Smooth muscle cell (in vitro differentiated cells): ENCODE measurements at regions not wholly inside any gene's neighbourhood (a gene's known extent, or its start where the extent isn't known, plus 50 kb on each side); places are given as distances from the start of the nearest gene placed in this dataset.

Experiments
- DNase-seq: peaks from one replicate; lab custom pipeline; 2025; ENCODE audit not compliant: unreplicated experiment; lab: John Stamatoyannopoulos, UW
- H2AFZ ChIP-seq: fragments of 200-600 bp; sonication (generic); 2 replicates; pipeline ENCODE4 v1.6.0; 2016; ENCODE audit warnings: antibody characterized with exemption, low read depth, mild to moderate bottlenecking
- H3F3A ChIP-seq: fragments of 200-600 bp; sonication (generic); 2 replicates; pipeline ENCODE4 v1.6.0; 2017; ENCODE audit warnings: antibody characterized with exemption, low read depth
- H3K27ac ChIP-seq: fragments of 200-600 bp; sonication (generic); 2 replicates; pipeline ENCODE4 v1.5.1; 2016; ENCODE audit warnings: low read depth, mild to moderate bottlenecking
- H3K27me3 ChIP-seq: fragments of 200-600 bp; sonication (generic); 2 replicates; pipeline ENCODE4 v1.6.1; 2016; ENCODE audit warnings: low read depth, mild to moderate bottlenecking
- H3K36me3 ChIP-seq: fragments of 200-600 bp; sonication (generic); 2 replicates; pipeline ENCODE4 v1.5.1; 2016; ENCODE audit warnings: low read depth
- H3K4me1 ChIP-seq: fragments of 200-600 bp; sonication (generic); 2 replicates; pipeline ENCODE4 v1.5.1; 2016; ENCODE audit warnings: low read depth
- H3K4me2 ChIP-seq: fragments of 200-600 bp; sonication (generic); 2 replicates; pipeline ENCODE4 v1.6.0; 2016; ENCODE audit warnings: mild to moderate bottlenecking
- H3K4me3 ChIP-seq: fragments of 200-600 bp; sonication (generic); 2 replicates; pipeline ENCODE4 v1.5.1; 2016; ENCODE audit warnings: mild to moderate bottlenecking
- H3K79me2 ChIP-seq: fragments of 200-600 bp; sonication (generic); 2 replicates; pipeline ENCODE4 v1.6.0; 2016; ENCODE audit warnings: low read depth, mild to moderate bottlenecking
- H3K9ac ChIP-seq: fragments of 200-600 bp; sonication (generic); 2 replicates; pipeline ENCODE4 v1.6.0; 2016; ENCODE audit warnings: low read depth
- H3K9me3 ChIP-seq: fragments of 200-600 bp; sonication (generic); replicated peaks from 2 replicates; pipeline ENCODE4 v1.5.1; 2016; ENCODE audit warnings: low read depth
- H4K20me1 ChIP-seq: fragments of 200-600 bp; sonication (generic); 2 replicates; pipeline ENCODE4 v1.6.0; 2016; ENCODE audit warnings: low read depth
- CTCF ChIP-seq: fragments of 200-600 bp; sonication (generic); IDR thresholded peaks from 2 replicates; pipeline ENCODE4 v1.5.1; 2017; ENCODE audit warnings: borderline replicate concordance, mild to moderate bottlenecking, antibody characterized with exemption; ENCODE audit not compliant: insufficient read depth, poor library complexity, severe bottlenecking
- WGBS: methylation state at CpG from one replicate; pipeline ENCODE4 v1.1.7; 2016; ENCODE audit warnings: low lambda C conversion rate; 5-methylcytosine and 5-hydroxymethylcytosine counted together

GRCh38 chr12:89839444-89839843, 130.8 kb upstream of the ATP2B1 start:
- Histone ChIP-seq H3K9me3 (no peaks in the 10 kb centered on the region), H3K4me2 (no peak overlapping the region), H3K27ac (no peak overlapping the region), H2AFZ (no peak overlapping the region), H3K4me1 (no peaks in the 10 kb centered on the region), H3K36me3 (no peaks in the 10 kb centered on the region), H4K20me1 (no peaks in the 10 kb centered on the region), H3K79me2 (no peaks in the 10 kb centered on the region), H3K4me3 (no peak overlapping the region), H3F3A (no peaks in the 10 kb centered on the region), H3K9ac (no peak overlapping the region), H3K27me3 (peaks cover 2% of the 10 kb centered on the region)
- 62% methylated on average over 2 of the region's 2 CpGs for WGBS
- TF ChIP-seq CTCF = no peak
- DNase-seq = no peak

- no peaks in the 10 kb centered on the region for H3K4me1 ChIP-seq
- H3K79me2 ChIP-seq = no peaks in the 10 kb centered on the region
- H4K20me1 ChIP-seq = no peaks in the 10 kb centered on the region
- no peak for DNase-seq
- no peak overlapping the region for H2AFZ ChIP-seq
- H3F3A ChIP-seq = no peaks in the 10 kb centered on the region
- H3K4me2 ChIP-seq = no peak overlapping the region
- H3K9ac ChIP-seq = no peak overlapping the region
- H3K4me3 ChIP-seq = no peak overlapping the region
- H3K9me3 ChIP-seq = no peaks in the 10 kb centered on the region
- no peak for TF ChIP-seq CTCF
- H3K36me3 ChIP-seq = no peaks in the 10 kb centered on the region
- H3K27me3 ChIP-seq = no peaks in the 10 kb centered on the region
- no peak overlapping the region for H3K27ac ChIP-seq
- 68% methylated on average over 1 of the region's 1 CpG for WGBS
Observed at GRCh38 chr12:89838833-89839232, 130.2 kb upstream of the ATP2B1 start.

- 52% methylated on average over 1 of the region's 1 CpG for WGBS
Observed at GRCh38 chr12:89836026-89836425, 127.4 kb upstream of the ATP2B1 start.

More at GRCh38 chr12:89836026-89836425, 127.4 kb upstream of the ATP2B1 start:
- H3K4me2 ChIP-seq = no peak overlapping the region
- no peak overlapping the region for H3K9ac ChIP-seq
- H3K4me1 ChIP-seq = no peaks in the 10 kb centered on the region
- H3K36me3 ChIP-seq = no peaks in the 10 kb centered on the region
- no peak for TF ChIP-seq CTCF
- H2AFZ ChIP-seq = peak overlapping the region; percentile 60
- no peaks in the 10 kb centered on the region for H3F3A ChIP-seq
- H3K27ac ChIP-seq = no peak overlapping the region
- no peaks in the 10 kb centered on the region for H3K9me3 ChIP-seq
- DNase-seq = no peak
- H3K27me3 ChIP-seq = no peaks in the 10 kb centered on the region
- H3K79me2 ChIP-seq = no peaks in the 10 kb centered on the region
- no peak overlapping the region for H3K4me3 ChIP-seq
- no peaks in the 10 kb centered on the region for H4K20me1 ChIP-seq
